HG03378 (cell line): ENCODE measurements at regions not wholly inside any gene's neighbourhood (a gene's known extent, or its start where the extent isn't known, plus 50 kb on each side); places are given as distances from the start of the nearest gene placed in this dataset.
"Not testable (repeated sequence)": the region's sequence is repeated elsewhere in the genome, so short reads cannot be mapped to it uniquely, and the experiment has no call there.

Experiments used
- ATAC-seq: cut with Tn5 transposase; IDR thresholded peaks from one replicate; pipeline ENCODE4 v1.9.1; 2021; ENCODE audit warnings: mild to moderate bottlenecking, moderate library complexity; ENCODE audit not compliant: unreplicated experiment

GRCh38 chr16:17989255-17989654 lies 347.3 kb downstream of the NPIPA8 start:
- ATAC-seq, result no peak

GRCh38 chr16:17988839-17989238 lies 347.7 kb downstream of the NPIPA8 start:
- no peak for ATAC-seq

GRCh38 chr16:17986991-17987390 lies 349.5 kb downstream of the NPIPA8 start:
- no peak for ATAC-seq

DNA sequence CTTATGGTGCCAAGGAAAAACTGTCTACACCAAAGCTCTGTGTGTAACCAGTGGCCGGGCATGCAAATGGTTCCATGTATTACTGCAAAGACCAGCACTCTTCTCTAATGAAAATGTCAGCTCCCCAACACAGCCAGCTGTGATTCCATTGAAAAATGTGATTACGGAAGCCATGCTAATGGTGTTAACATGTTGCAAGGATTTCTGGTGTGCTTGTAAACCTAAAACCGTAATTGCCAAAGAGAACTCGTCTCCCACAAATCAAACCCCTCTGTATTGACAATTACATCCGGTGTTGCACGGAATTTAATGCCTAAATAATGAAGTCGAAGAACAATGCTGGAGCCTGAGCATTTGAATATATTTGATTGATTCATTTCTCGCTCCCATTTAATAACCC lies 351.7 kb downstream of the NPIPA8 start:
- no peak for ATAC-seq

GRCh38 chr16:17983847-17984639 lies 352.5 kb downstream of the NPIPA8 start:
- no peak for ATAC-seq

DNA sequence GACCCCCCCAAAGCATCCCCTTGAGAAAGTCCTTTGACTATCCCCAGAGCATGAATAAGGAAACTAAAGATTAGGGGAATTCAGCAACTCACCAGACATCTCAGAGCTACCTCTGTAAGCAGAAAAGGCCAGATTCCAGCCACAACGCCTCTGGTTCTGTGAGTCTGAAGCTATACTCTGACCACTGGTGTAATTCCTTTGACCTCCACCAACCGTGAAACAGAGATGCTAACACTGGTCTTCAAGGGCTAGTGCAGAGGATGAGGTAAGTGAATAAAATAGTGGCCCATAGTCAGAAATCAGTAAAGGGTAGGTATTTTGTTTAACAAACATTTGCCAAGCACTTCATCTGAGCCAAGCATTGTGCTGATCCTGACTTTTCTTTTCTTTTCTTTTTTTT lies 353.4 kb downstream of the NPIPA8 start:
- ATAC-seq, result no peak

- ATAC-seq, result no peak
Observed at GRCh38 chr16:17977260-17977659, 359.3 kb downstream of the NPIPA8 start.

DNA sequence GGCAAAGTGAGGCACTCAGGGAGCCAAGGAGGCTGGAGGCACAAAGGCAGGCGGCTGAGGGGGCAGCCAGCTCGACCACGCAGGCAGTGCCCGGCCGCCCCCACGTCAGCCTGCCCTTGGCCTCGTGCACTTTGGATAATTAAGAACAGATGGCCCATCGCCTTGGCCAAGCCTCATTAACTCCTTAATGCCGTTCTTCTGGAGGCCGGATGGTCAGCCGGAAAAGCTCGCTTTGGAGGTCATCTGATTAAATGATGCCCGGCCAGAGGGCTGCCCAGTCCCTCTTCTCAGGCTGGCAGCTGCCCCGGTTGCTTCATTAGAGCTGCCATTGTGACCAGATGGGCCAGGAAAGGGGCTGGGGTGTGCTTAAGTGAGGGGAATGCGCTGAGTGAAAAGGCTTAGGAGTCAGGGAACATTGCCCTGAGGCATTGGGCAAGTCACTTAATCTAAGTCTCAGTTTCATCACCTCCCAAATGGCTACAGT lies 364.0 kb downstream of the NPIPA8 start:
- ATAC-seq, result no peak

- no peak for ATAC-seq
Observed at GRCh38 chr16:17970816-17971331, 365.7 kb downstream of the NPIPA8 start.

DNA sequence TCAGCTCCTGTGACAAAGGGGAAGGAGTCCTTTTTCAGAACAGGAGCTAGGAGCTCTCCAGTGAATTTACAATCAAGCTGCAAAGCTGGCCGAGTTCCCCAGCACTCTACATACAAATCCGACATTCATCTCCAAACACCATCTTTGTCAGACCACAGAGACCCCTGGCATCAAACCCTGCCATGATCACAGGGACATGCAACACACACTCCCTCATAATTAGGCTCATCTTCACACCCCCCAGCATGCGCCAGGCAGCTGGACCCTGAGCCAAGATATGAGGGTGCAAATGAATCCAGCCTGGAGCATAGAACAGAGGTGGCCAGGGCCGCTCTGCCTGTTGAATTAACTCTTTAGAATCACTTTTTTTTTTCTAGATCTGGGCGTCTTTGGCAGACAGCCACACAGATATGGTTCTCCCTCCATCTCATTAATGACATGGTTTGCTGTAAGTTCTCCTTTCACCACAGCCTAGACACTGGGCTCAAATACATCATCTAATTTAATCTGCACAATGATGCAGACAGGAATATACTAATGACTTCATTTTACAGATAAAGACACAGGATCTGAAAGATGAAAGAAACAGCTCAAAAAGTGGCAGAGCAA lies 366.3 kb downstream of the NPIPA8 start:
- no peak for ATAC-seq

- ATAC-seq, result no peak
Observed at GRCh38 chr16:17965133-17965900, 371.2 kb downstream of the NPIPA8 start.

DNA sequence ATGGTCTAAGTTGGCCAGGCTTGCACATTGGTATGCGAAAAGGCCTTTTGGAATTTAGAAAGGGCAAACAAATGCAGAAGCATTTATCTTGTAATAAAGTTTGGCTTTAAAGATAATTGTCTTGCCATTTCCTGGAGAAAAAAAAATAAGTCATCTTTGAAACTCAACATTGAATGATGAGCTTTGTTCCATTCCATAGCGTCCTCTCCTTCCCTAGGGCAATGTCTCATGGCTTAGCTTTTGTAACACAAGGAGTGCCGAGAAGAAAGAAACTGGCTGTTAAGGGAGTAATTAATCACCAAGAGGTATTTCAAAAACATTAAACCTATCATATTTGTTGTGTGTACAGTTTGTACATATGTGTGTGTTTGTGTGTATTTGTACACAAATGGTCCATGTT lies 372.3 kb downstream of the NPIPA8 start:
- no peak for ATAC-seq

DNA sequence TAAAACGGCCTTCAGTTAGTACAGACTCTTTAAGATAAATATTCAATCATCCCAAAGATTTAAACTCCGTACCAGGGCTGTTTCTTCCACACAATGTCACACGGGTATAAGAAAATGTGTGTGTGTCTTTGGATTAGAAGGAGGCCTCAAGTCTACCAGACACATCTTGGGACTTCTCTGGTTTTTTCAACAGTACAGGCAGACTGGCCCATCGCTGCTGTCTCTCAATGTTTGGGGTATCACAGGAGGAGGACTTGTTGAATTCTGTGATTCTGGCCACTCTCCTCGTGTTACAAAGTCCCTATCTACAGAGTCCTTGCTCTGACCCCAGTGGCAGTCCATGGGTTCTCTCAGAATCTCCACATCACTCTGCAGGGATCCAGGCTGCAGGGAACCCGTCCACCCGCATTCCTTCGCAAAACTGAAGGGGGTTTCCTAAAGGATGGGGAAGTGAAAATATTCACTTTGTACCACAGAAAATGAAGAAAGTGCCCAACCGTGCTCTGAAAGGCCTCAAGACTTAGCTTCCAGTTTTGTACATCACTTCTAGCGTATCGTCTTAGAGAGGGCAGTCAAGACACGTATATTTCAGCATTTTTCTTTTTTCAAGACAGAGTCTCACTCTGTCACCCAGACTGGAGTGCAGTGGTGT lies 373.2 kb downstream of the NPIPA8 start:
- peak; percentile 53 for ATAC-seq

DNA sequence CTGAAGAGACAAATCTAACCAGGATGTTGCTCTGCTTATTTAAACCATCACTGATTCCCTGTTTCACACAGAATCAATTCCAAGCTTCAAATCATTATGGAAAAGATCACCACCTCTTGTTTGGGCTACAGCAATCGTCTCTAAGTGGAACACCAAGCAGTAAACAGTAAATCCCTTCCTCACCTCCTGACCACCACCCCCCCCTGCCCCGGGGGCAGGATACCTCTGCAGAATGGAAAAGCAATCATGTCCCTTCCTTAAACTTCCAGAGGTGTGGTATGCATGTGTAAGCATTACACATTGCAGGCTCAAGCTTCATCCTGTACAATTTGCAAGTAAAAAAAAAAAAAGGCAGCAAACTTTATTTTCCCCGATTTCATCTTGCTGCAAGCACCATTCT lies 373.8 kb downstream of the NPIPA8 start:
- no peak for ATAC-seq

GRCh38 chr16:17961822-17962221 lies 374.7 kb downstream of the NPIPA8 start:
- not testable (repeated sequence) for ATAC-seq

- ATAC-seq, result no peak
Observed at GRCh38 chr16:17951378-17951777, 385.2 kb downstream of the NPIPA8 start.

GRCh38 chr16:17949982-17950250 lies 386.6 kb downstream of the NPIPA8 start:
- ATAC-seq, result no peak

- ATAC-seq, result no peak
Observed at GRCh38 chr16:17949141-17949981, 387.2 kb downstream of the NPIPA8 start.

- ATAC-seq, result no peak
Observed at GRCh38 chr16:17947637-17948036, 388.9 kb downstream of the NPIPA8 start.

GRCh38 chr16:17947165-17947564 lies 389.4 kb downstream of the NPIPA8 start:
- no peak for ATAC-seq
